Keratinocyte (primary cell): ENCODE measurements at regions not wholly inside any gene's neighbourhood (a gene's known extent, or its start where the extent isn't known, plus 50 kb on each side); places are given as distances from the start of the nearest gene placed in this dataset.

Source experiments
- DNase-seq: peaks from one replicate; pipeline ENCODE4 v3.0.0-alpha.2; 2011; ENCODE audit warnings: low read depth, missing footprints, low spot score
- FAIRE-seq: peaks from 2 replicates; lab custom pipeline; 2011; peaks lifted over from hg19 to GRCh38; lab: Jason Lieb, UNC
- H2AFZ ChIP-seq: 2 replicates; pipeline ENCODE4 v1.6.0; 2012; ENCODE audit warnings: low read length, control low read depth, inconsistent platforms; ENCODE audit not compliant: control insufficient read depth
- H3K27ac ChIP-seq: 2 replicates; pipeline ENCODE4 v1.5.1; 2011; ENCODE audit warnings: low read length; ENCODE audit not compliant: control insufficient read depth, insufficient read depth
- H3K27me3 ChIP-seq: 3 replicates; pipeline ENCODE4 v1.6.0; 2011; ENCODE audit warnings: low read length; ENCODE audit not compliant: control insufficient read depth, insufficient read depth; ENCODE audit errors: extremely low read depth
- H3K36me3 ChIP-seq, 2 experiments: 2 replicates in 1 of 2; 3 replicates in 1 of 2; pipeline ENCODE4 v1.5.1; 2011; ENCODE audit warnings: low read length in 2 of 2, mild to moderate bottlenecking in 1 of 2; ENCODE audit not compliant: control insufficient read depth in 2 of 2, insufficient read depth in 2 of 2; ENCODE audit errors: extremely low read depth in 1 of 2
- H3K4me1 ChIP-seq: 3 replicates; pipeline ENCODE4 v1.5.1; 2011; ENCODE audit warnings: low read length; ENCODE audit not compliant: control insufficient read depth, insufficient read depth; ENCODE audit errors: extremely low read depth
- H3K4me2 ChIP-seq: 3 replicates; pipeline ENCODE4 v1.6.0; 2011; ENCODE audit warnings: low read depth, low read length; ENCODE audit not compliant: control insufficient read depth, insufficient read depth; ENCODE audit errors: extremely low read depth
- H3K4me3 ChIP-seq, 3 experiments: fragments of 200-600 bp in 1 of 3; sonication (generic) in 1 of 3; 2 replicates in 2 of 3; 3 replicates in 1 of 3; pipeline ENCODE4 v1.5.1; 2011 to 2016; ENCODE audit warnings: low read length in 3 of 3, mild to moderate bottlenecking in 3 of 3, control low read depth in 2 of 3, inconsistent platforms in 1 of 3, low read depth in 1 of 3, mixed read lengths in 1 of 3, mixed run types in 1 of 3, moderate library complexity in 1 of 3; ENCODE audit not compliant: control insufficient read depth in 2 of 3, insufficient read depth in 2 of 3; ENCODE audit errors: extremely low read depth in 1 of 3
- H3K79me2 ChIP-seq: 2 replicates; pipeline ENCODE4 v1.6.0; 2012; ENCODE audit warnings: low read length; ENCODE audit not compliant: control insufficient read depth, insufficient read depth
- H3K9ac ChIP-seq: 3 replicates; pipeline ENCODE4 v1.6.0; 2011; ENCODE audit warnings: low read length; ENCODE audit not compliant: control insufficient read depth, insufficient read depth; ENCODE audit errors: extremely low read depth
- H3K9me1 ChIP-seq: 3 replicates; pipeline ENCODE4 v1.6.0; 2011; ENCODE audit warnings: low read length; ENCODE audit not compliant: control insufficient read depth, insufficient read depth; ENCODE audit errors: extremely low read depth
- H3K9me3 ChIP-seq: 2 replicates; pipeline ENCODE4 v1.5.1; 2012; ENCODE audit warnings: low read depth, low read length; ENCODE audit not compliant: control insufficient read depth
- H4K20me1 ChIP-seq: 3 replicates; pipeline ENCODE4 v1.6.0; 2011; ENCODE audit warnings: low read length; ENCODE audit not compliant: control insufficient read depth, insufficient read depth; ENCODE audit errors: extremely low read depth
- EZH2 ChIP-seq: IDR thresholded peaks from one replicate; pipeline ENCODE4 v1.6.1; 2012; ENCODE audit warnings: inconsistent platforms, mild to moderate bottlenecking, low read length, moderate library complexity
- dilution Hi-C: fragments of 300-500 bp; cut with MboI; formaldehyde crosslinking; loops from one replicate; pipeline ENCODE4 v1.7.0; 2020; ENCODE audit warnings: low sequenced_read_pairs; ENCODE audit not compliant: extremely low pct_ligation_motif_present
- TF ChIP-seq, protein P1 (sequence below), 3 experiments: IDR thresholded peaks in 1 of 3; conservative IDR thresholded peaks in 1 of 3; optimal IDR thresholded peaks in 1 of 3; 2 replicates in 2 of 3; 3 replicates in 1 of 3; pipeline versions ENCODE3 to v1.5.1; 2011; ENCODE audit warnings: low read length in 3 of 3, mild to moderate bottlenecking in 3 of 3, moderate library complexity in 2 of 3, control low read depth in 1 of 3, inconsistent platforms in 1 of 3; ENCODE audit not compliant: insufficient read depth in 2 of 3; ENCODE audit errors: extremely low read depth in 1 of 3

DNA sequence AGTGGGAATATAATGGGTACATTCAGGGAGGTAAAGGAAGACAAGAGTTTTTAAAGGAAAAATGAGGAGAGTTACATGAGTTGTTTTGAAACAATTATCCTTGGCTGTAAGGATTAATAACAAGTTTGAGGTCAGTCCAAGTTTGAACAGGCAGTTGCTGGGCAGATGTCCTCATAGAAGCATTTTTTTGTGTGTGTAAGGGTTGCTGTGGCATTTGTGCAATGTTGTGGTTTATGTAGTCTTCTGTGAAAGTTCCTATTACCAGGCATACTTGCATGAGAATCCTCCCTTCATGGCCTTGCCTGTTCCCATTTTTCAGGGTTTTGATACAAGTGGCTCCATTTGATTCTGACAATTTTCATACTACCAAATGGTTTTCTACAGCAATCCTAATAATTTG lies 400.2 kb downstream of the KCNA4 start:
- TF ChIP-seq, protein P1, sequence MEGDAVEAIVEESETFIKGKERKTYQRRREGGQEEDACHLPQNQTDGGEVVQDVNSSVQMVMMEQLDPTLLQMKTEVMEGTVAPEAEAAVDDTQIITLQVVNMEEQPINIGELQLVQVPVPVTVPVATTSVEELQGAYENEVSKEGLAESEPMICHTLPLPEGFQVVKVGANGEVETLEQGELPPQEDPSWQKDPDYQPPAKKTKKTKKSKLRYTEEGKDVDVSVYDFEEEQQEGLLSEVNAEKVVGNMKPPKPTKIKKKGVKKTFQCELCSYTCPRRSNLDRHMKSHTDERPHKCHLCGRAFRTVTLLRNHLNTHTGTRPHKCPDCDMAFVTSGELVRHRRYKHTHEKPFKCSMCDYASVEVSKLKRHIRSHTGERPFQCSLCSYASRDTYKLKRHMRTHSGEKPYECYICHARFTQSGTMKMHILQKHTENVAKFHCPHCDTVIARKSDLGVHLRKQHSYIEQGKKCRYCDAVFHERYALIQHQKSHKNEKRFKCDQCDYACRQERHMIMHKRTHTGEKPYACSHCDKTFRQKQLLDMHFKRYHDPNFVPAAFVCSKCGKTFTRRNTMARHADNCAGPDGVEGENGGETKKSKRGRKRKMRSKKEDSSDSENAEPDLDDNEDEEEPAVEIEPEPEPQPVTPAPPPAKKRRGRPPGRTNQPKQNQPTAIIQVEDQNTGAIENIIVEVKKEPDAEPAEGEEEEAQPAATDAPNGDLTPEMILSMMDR (optimal IDR thresholded peaks at IDR 0.05 in 1 of 3, IDR thresholded peaks at IDR 0.05 in 1 of 3, conservative IDR thresholded peaks at IDR 0.05 in 1 of 3; ENCODE audit: extremely low read depth in 1 of 3, insufficient read depth in 2 of 3, low read length in 3 of 3) = no peak
- no peak for TF ChIP-seq EZH2
- H3K4me1 ChIP-seq = no peaks in the 10 kb centered on the region
- H3K4me3 ChIP-seq = no peak overlapping the region
- H3K9me1 ChIP-seq = no peaks in the 10 kb centered on the region
- no peak overlapping the region for H3K27ac ChIP-seq
- no peak overlapping the region for H2AFZ ChIP-seq
- H3K27me3 ChIP-seq = no peaks in the 10 kb centered on the region
- dilution Hi-C loops = no loop called here
- no peaks in the 10 kb centered on the region for H3K79me2 ChIP-seq
- no peaks in the 10 kb centered on the region for H3K36me3 ChIP-seq
- H3K9ac ChIP-seq = no peak overlapping the region
- FAIRE-seq (no peak), DNase-seq (no peak)
- H4K20me1 ChIP-seq = no peaks in the 10 kb centered on the region
- H3K9me3 ChIP-seq = no peaks in the 10 kb centered on the region
- no peak overlapping the region for H3K4me2 ChIP-seq

DNA sequence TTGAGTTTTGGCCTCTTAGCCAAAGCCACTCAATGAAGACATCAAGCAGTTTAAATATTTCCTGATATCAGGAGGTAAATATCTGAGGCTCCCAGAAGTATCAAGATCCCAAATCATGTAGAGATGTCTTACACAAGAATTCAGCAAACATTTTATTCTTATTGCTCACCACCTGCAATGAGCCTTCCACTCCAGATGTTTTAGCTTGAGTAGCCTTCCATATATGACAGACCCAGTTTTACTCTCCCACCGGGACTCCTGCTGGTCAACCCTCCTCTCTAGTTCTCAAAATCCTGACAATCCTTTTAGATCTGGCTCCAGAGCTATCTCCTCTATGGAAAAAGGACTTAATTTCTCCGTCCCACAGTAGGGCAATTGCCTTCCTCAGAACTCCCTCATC lies 404.4 kb downstream of the KCNA4 start:
- DNase-seq (no peak), FAIRE-seq (no peak)
- H3K4me3 ChIP-seq = no peak overlapping the region
- H3K9me1 ChIP-seq = no peaks in the 10 kb centered on the region
- no peak overlapping the region for H3K4me2 ChIP-seq
- dilution Hi-C loops = no loop called here
- H3K27me3 ChIP-seq = no peaks in the 10 kb centered on the region
- H3K9me3 ChIP-seq = no peaks in the 10 kb centered on the region
- TF ChIP-seq EZH2 = no peak
- TF ChIP-seq, protein P1 (optimal IDR thresholded peaks at IDR 0.05 in 1 of 3, IDR thresholded peaks at IDR 0.05 in 1 of 3, conservative IDR thresholded peaks at IDR 0.05 in 1 of 3; ENCODE audit: extremely low read depth in 1 of 3, insufficient read depth in 2 of 3, low read length in 3 of 3) = no peak
- no peaks in the 10 kb centered on the region for H4K20me1 ChIP-seq
- H3K9ac ChIP-seq = no peak overlapping the region
- no peak overlapping the region for H2AFZ ChIP-seq
- H3K79me2 ChIP-seq = no peaks in the 10 kb centered on the region
- H3K27ac ChIP-seq = no peak overlapping the region
- H3K4me1 ChIP-seq = no peaks in the 10 kb centered on the region
- H3K36me3 ChIP-seq = no peaks in the 10 kb centered on the region
